Thyroid gland (tissue), 4 donors: ENCODE measurements at regions not wholly inside any gene's neighbourhood (a gene's known extent, or its start where the extent isn't known, plus 50 kb on each side); places are given as distances from the start of the nearest gene placed in this dataset.

Experiments used
- DNase-seq, 2 donors: peaks; one replicate each; pipeline ENCODE4 v3.0.0-alpha.2; 2019
- H3K27ac ChIP-seq, 3 donors: fragments of 200-600 bp; sonication (generic); 1 replicate in 2 of 3; 2 replicates in 1 of 3; pipeline ENCODE4 v1.5.1; 2016 to 2019; ENCODE audit warnings: mild to moderate bottlenecking in 1 of 3, moderate library complexity in 1 of 3
- H3K27me3 ChIP-seq: fragments of 200-600 bp; sonication (generic); one replicate; pipeline ENCODE4 v1.5.1; 2019
- H3K36me3 ChIP-seq, 2 donors: fragments of 200-600 bp; sonication (generic); one replicate each; pipeline ENCODE4 v1.5.1; 2016 to 2019
- H3K4me1 ChIP-seq, 2 donors: fragments of 200-600 bp; sonication (generic); one replicate each; pipeline ENCODE4 v1.5.1; 2017 to 2019
- H3K4me3 ChIP-seq, 3 donors: fragments of 200-600 bp; sonication (generic); replicated peaks in 1 of 3; 1 replicate in 2 of 3; 2 replicates in 1 of 3; pipeline ENCODE4 v1.5.1; 2016; ENCODE audit warnings: mild to moderate bottlenecking in 1 of 3
- H3K9me3 ChIP-seq: fragments of 200-600 bp; sonication (generic); one replicate; pipeline ENCODE4 v1.5.1; 2017
- POLR2A ChIP-seq, 2 donors: fragments of 450-650 bp; IDR thresholded peaks; one replicate each; pipeline ENCODE4 v1.6.1; 2017; ENCODE audit warnings: antibody characterized with exemption in 2 of 2, mild to moderate bottlenecking in 2 of 2, moderate library complexity in 1 of 2
- WGBS, 2 donors: methylation state at CpG; one replicate each; pipeline ENCODE4 v1.1.5; 2017; 5-methylcytosine and 5-hydroxymethylcytosine counted together
- intact Hi-C: fragments of 100-400 bp; cut with DNase I; formaldehyde crosslinking; loops from one replicate; pipeline ENCODE4 v1.15.1; 2023
- TF ChIP-seq, protein P1 (sequence below), 6 experiments: fragments of 200-600 bp in 3 of 6; fragments of 450-650 bp in 3 of 6; sonication (generic) in 3 of 6; IDR thresholded peaks; one replicate each; pipeline ENCODE4 v1.5.1; 2016 to 2019; ENCODE audit warnings: antibody characterized with exemption in 6 of 6, mild to moderate bottlenecking in 2 of 6, inconsistent platforms in 1 of 6, moderate library complexity in 1 of 6

DNA sequence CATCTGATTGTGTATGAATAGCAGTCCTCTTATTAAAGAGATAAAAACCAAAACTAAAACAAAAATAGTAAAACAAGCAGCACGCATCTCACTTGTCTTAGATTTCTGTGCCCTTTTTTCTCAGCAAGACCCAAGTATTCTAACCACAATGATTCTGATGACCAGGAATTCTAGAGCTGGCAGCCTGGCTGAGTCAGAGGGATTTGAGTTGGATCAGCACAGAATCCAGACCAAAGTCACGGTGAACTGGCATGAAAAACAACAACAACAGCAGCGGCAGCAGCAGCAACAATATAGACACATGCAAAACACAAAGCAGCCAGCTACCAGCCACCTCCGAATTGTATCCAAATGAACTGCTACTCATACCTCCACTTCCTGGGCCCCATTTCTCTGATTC is 360.5 kb downstream of the KCNRG start:
- DNase-seq = no peak
- no peaks in the 10 kb centered on the region for H3K27me3 ChIP-seq
- 60 to 67% methylated on average over 4 of the region's 4 CpGs for WGBS, 2 donors
- H3K36me3 ChIP-seq = no peaks in the 10 kb centered on the region
- peaks cover 0 to 4% of the 10 kb centered on the region in 2 donors for H3K4me1 ChIP-seq
- TF ChIP-seq, protein P1, sequence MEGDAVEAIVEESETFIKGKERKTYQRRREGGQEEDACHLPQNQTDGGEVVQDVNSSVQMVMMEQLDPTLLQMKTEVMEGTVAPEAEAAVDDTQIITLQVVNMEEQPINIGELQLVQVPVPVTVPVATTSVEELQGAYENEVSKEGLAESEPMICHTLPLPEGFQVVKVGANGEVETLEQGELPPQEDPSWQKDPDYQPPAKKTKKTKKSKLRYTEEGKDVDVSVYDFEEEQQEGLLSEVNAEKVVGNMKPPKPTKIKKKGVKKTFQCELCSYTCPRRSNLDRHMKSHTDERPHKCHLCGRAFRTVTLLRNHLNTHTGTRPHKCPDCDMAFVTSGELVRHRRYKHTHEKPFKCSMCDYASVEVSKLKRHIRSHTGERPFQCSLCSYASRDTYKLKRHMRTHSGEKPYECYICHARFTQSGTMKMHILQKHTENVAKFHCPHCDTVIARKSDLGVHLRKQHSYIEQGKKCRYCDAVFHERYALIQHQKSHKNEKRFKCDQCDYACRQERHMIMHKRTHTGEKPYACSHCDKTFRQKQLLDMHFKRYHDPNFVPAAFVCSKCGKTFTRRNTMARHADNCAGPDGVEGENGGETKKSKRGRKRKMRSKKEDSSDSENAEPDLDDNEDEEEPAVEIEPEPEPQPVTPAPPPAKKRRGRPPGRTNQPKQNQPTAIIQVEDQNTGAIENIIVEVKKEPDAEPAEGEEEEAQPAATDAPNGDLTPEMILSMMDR (IDR thresholded peaks at IDR 0.05) = no peak
- no peak for TF ChIP-seq POLR2A (IDR thresholded peaks at IDR 0.05)
- H3K4me3 ChIP-seq = no peak overlapping the region
- no peaks in the 10 kb centered on the region for H3K9me3 ChIP-seq
- no peak overlapping the region for H3K27ac ChIP-seq
- intact Hi-C loops = no loop called here

GRCh38 chr13:50376895-50377575 is 361.8 kb downstream of the KCNRG start:
- Histone ChIP-seq H3K27me3 (no peaks in the 10 kb centered on the region), H3K4me1 (no peaks in the 10 kb centered on the region), H3K27ac (no peak overlapping the region), H3K36me3 (no peaks in the 10 kb centered on the region), H3K9me3 (no peaks in the 10 kb centered on the region), H3K4me3 (no peak overlapping the region)
- peak; percentile 24 to 37 for DNase-seq
- TF ChIP-seq, protein P1 (IDR thresholded peaks at IDR 0.05) = peak in 2 of 6 experiments; percentile 20 to 35
- no peak for TF ChIP-seq POLR2A (IDR thresholded peaks at IDR 0.05)
- 57 to 73% methylated on average over 1 of the region's 1 CpG for WGBS, 2 donors
- intact Hi-C loops = no loop called here

DNA sequence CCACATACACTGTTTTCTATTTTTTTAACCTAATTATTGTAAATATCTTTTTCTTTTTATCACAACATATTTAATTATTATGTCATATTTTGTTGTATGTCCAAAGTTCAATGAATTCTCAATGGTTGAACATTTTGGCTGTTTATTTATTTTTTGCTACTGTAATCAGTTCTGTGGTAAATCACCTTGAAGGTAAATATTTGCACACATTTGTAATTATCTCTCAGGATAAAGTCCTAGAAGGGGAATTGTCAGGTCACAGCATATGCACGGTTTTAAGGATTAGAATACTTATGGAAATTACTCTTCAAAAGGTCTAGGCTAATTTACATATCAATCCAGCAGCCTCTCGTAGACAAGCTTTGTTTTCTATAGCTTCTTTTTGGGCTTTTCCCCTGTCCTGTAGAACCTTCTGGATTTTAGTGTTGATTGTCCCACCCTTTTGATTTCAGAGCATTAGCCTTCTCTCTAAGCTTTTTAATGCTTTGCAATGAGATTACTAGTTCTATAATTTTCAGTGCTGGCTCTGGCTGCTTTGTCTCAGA is 362.6 kb downstream of the KCNRG start:
- no peak for DNase-seq
- Histone ChIP-seq H3K36me3 (no peaks in the 10 kb centered on the region), H3K4me1 (no peaks in the 10 kb centered on the region), H3K4me3 (no peak overlapping the region), H3K27me3 (no peaks in the 10 kb centered on the region), H3K27ac (no peak overlapping the region), H3K9me3 (no peaks in the 10 kb centered on the region)
- TF ChIP-seq POLR2A (IDR thresholded peaks at IDR 0.05) = no peak
- TF ChIP-seq, protein P1 (IDR thresholded peaks at IDR 0.05) = no peak
- intact Hi-C loops = no loop called here
- 92% methylated on average over 2 of the region's 2 CpGs for WGBS, 2 donors

DNA sequence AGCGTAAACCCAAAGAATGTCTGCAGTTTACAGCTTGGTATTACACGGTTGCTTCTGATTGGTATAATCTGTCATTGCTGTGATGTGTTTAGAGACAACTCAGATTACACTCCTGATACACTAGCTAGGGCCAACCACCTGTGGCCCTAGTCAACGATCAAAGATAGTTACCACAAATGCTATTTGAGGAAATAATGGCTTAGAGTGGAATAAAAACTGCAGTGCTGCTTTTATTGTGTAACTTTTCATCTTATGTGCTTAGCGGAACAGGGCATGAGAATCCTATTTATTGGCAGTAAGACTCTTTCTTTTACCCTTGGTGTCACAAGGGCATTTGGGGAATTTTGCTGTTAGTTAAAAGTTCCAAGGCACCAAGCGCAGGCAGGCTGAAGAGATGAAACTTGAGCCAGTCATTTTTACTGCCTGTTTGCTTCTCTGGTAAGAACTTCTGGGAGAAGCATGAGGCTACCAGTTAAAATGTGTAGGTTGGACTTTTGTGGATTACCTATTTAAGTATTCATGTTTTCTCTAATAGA is 363.3 kb downstream of the KCNRG start:
- intact Hi-C loops = no loop called here
- H3K27me3 ChIP-seq = no peaks in the 10 kb centered on the region
- no peak overlapping the region for H3K4me3 ChIP-seq
- no peaks in the 10 kb centered on the region for H3K4me1 ChIP-seq
- no peaks in the 10 kb centered on the region for H3K36me3 ChIP-seq
- DNase-seq = no peak
- WGBS, 2 donors = 67 to 84% methylated on average over 5 of the region's 5 CpGs
- TF ChIP-seq POLR2A (IDR thresholded peaks at IDR 0.05) = no peak
- TF ChIP-seq, protein P1 (IDR thresholded peaks at IDR 0.05) = no peak
- H3K27ac ChIP-seq = no peak overlapping the region
- H3K9me3 ChIP-seq = no peaks in the 10 kb centered on the region

GRCh38 chr13:50379584-50379983 is 364.3 kb downstream of the KCNRG start:
- TF ChIP-seq, protein P1 (IDR thresholded peaks at IDR 0.05) = no peak
- TF ChIP-seq POLR2A (IDR thresholded peaks at IDR 0.05) = no peak
- H3K9me3 ChIP-seq = no peaks in the 10 kb centered on the region
- no peak overlapping the region for H3K27ac ChIP-seq
- no peak overlapping the region for H3K4me3 ChIP-seq
- no peaks in the 10 kb centered on the region for H3K27me3 ChIP-seq
- WGBS, 2 donors = 78 to 100% methylated on average over 3 of the region's 3 CpGs
- H3K36me3 ChIP-seq = no peaks in the 10 kb centered on the region
- no peaks in the 10 kb centered on the region for H3K4me1 ChIP-seq
- DNase-seq = no peak
- intact Hi-C loops = no loop called here
